Neural progenitor cell (in vitro differentiated cells): ENCODE measurements at regions not wholly inside any gene's neighbourhood (a gene's known extent, or its start where the extent isn't known, plus 50 kb on each side); places are given as distances from the start of the nearest gene placed in this dataset.
"Not testable (repeated sequence)": the region's sequence is repeated elsewhere in the genome, so short reads cannot be mapped to it uniquely, and the experiment has no call there.

ENCODE experiments used
- CTCF ChIP-seq: fragments of 200-600 bp; sonication (generic); IDR thresholded peaks from 2 replicates; pipeline ENCODE4 v1.5.1; 2017; ENCODE audit warnings: antibody characterized with exemption, mild to moderate bottlenecking
- EZH2phosphoT487 ChIP-seq: fragments of 200-600 bp; sonication (generic); IDR thresholded peaks from 2 replicates; pipeline ENCODE4 v1.6.1; 2017; ENCODE audit warnings: antibody characterized with exemption

- TF ChIP-seq CTCF, EZH2phosphoT487: not testable (repeated sequence)
Observed at GRCh38 chr6:27692133-27692532, 219.2 kb upstream of the ZNF184 start.
